Superior temporal gyrus (tissue), 1 donor: ENCODE measurements at regions not wholly inside any gene's neighbourhood (a gene's known extent, or its start where the extent isn't known, plus 50 kb on each side); places are given as distances from the start of the nearest gene placed in this dataset.

ENCODE experiments used
- DNase-seq: peaks from one replicate; pipeline ENCODE4 v3.0.0-alpha.2; 2016; ENCODE audit errors: extremely low spot score

DNA sequence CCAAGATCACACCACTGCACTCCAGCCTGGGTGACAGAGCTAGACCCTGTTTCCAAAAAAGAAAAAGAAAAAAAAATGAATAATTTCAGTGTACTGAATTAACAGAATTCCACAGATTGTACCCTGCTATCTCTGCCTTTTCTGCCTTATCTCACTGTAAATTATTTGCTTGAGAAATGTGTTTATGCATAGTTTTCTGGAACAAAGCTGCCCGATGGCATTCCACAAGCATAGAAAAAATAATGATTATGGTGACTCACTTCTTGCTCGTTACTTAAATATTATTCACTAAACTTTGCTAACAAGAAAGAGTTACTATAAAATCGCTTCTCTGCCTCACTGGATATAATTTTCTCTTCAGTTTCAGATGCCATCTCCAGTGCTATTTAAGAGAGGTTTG, 88.7 kb upstream of the FAM169A start:
- no peak for DNase-seq

DNA sequence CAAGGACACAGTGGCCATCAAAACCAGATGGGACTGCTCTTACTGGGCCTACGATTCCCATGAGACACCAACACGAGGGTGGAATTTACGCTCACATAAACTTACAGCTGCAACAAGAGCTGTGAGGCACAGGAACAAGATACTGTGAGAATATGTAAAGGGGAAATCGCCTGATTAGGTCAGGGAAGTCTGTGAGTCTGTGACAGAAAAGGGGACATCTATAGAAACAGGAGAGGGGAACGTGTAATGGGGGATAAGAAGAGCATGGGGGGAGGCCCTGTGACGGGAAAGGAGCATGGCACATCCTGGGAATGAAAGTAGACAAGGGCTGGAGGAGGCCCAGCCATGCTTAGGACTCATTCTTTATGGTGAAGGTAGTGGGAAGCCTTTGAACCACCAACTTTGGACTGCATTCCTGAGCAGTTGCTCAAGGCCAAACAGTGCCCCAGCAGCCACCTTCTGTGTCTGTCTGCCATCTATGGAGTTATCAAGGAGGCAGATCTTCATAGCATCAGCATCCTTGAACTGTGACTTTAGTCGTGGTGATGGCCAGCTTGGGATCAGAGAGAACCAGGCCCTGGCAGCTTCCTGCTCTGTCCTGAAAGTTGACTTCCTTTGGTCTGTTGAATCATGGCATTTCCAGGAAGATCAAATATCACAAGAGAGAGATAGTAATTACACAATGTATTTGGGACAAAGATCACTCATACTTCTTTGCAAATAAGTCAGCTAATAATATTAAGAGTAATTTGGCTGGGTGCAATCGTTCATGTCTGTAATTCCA, 87.9 kb upstream of the FAM169A start:
- no peak for DNase-seq

DNA sequence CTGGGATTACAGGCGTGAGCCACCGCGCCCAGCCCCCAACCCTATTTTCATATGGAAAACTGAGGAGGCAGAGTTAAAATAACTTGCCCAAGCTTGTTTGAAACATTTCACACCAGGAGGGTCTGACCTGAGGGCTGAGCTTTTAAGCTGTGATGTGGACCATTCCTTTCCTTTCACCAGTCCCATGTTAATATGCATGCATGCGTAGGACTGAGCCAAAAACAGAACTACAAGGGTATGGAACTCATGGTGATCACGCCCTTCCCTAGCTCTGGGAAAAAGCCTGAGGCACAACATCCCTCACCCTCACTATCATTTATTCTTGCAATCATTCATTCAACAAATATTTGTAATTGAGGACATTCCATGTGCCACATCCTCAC, 87.4 kb upstream of the FAM169A start:
- DNase-seq, result no peak

DNA sequence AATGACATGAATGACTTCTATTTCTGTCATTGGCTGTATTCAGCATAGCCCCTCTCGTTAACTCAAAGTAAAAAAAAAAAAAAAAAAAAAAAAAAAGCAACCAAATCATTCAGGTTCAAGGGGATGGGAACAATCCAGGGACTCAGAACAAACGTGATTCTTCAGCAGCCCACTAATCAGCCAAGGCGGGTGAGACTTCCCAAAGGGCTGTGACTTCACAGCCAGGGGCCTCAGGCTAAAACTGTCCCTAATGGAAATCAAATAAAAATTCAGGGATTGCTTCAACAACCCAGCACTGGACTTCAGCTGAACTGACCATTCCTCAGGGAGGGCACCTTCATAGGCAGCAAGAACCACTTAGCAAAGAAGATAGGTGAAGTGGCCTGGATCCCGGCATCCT, 86.2 kb upstream of the FAM169A start:
- no peak for DNase-seq

DNA sequence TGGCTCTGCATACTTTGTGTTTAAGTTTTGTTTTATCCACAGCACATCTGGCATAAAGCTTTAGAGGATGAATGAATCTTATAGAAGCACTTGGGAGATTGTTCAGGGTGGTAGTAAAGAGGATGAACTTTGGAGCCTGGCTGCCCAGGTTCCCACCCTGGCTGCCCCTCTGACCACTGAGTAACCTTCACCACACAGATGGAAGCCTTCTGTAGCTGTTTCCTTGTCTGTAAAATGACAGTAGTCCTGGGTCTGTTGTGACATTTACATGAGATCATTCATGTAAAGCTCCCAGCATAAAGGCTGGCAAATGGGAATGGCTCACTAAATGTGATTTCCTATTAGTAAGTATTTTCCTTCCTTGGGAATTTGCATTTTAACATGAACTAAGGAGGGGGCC, 85.7 kb upstream of the FAM169A start:
- DNase-seq, result no peak

DNA sequence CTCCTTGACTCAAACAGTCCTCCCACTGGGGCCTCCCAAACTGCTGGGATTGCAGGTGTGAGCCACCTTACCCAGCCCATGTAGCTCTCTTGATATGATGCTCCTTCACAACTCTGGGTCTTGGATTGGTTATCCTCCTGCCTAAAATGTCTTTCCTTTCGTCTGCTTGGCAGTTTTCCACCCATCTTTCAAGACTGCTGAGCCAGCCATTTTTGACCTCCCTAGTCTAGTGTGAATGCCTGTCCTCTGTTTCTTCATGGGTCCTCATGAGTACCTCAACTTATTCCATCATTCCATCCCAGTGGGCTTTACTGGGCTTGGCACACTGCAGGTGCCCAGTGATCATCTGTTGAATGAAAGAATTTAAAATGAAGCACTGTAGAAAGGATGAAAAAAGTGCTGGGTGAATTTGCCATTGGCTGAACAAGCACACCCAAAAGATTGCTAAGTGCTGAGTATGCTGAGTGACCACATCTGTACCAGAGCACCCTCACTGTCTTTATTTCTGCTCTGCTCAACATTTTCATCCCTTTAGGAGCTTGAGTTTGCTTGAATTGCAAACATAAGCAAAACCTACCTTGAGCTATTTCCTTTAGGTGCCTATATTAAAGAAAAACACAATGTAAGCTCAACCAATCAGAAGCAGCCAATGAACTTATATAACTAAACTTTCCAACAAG, 84.8 kb upstream of the FAM169A start:
- DNase-seq, result no peak

DNA sequence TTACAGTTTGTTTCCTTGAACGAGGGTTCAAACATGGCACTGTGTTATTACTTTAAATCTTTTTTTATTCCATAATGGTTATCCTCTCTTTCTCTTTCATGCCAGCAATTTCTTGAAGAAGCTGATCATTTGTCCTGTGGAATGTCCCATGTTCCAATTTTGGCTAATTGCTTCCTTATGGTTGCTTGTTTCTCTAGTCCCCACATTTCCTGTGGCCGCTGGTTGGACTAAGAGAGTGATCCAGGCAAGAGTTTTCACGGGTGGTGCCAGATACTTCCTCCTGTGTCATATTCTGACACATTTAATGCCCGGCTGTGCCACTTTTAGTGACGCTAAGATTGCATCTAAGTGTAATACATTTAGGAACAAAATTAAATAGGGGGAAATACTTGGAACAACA, 83.8 kb upstream of the FAM169A start:
- DNase-seq, result no peak

DNA sequence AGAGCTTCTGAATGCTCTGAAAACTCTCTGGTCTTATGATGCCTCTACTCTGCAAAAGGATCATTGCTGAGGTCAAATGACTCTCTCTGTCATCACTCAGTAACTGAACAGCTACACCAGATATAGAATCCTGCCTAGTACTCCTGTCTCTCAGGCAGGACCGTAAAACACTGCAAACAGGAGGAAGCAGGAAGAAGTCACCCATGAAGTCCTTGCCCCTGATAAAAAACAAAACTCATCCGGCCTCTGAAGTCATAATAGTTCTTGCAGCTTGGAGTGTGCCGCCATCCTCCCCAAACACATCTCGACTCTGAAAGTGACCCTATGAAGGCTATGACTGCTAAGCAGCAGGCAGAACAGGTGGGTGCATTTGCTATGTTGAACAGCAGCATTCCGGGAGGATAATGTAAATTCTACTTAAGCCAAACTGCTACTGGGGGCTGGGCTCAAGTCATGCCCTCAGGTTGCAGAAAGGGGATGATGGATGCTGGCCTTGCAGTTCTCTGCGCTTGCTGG, 81.9 kb upstream of the FAM169A start:
- no peak for DNase-seq

DNA sequence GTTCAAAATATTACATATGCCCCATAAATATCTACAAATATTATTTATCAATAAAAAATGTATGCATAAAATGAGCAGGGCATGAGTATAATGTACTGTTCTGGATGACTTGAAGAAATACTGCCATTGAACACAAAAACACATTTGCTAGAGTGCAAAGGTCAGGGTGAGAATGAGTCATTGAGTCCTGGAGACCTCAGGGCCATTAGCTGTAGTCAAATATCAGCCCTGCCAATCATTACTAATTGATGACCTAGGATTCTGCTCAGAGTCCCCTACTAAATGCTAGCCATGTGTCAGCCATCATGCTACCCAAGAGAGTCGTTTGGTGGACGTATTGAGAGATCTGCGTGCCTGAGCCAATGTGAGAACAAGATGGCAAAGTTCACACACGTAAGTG, 80.3 kb upstream of the FAM169A start:
- DNase-seq, result no peak

DNA sequence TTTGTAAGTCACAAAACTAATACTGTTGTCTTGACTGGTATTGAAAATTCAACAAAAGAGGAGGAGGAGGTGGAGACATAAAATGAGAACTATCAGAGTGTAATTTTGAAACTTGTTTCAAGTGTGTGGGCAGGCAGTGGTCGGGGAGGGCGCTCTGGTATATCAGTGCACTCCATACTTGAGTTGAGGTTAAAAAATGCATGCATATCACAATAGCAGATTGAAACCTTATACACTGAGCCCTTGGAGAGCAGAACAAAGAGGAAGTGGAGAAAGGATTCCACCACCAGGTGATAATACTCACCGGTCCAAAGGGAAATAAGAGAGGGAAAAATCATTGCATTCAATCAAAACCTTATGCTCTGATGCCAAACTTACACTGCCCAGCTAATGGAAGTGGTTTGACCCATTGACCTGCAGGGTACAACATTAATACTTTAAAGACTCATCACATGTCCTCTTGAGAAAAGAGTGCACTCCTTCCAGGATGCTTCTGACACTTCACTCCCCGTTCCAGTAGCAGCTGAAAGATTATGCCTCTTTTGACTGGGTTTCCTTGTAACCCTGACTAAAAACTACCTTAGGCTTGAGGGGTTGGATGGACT, 79.5 kb upstream of the FAM169A start:
- DNase-seq, result no peak

DNA sequence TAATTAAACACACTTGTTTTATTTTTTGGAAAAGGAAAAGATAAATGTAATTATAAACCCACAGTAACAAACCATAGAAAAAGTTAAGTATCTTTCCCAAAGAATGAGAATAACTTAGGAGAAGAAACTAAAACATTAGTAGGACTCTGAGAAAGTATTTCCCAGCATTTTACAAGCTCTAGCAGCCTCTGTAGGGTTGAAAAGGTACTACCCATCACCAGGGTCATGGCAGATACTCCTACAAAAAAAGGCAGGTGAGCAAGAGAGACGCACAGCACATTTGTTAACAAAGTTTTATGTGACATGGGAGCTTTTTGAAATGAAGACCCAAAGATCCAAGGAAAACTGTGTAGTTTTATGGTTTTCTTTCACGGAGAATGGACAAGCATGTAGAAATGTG, 77.7 kb upstream of the FAM169A start:
- no peak for DNase-seq

DNA sequence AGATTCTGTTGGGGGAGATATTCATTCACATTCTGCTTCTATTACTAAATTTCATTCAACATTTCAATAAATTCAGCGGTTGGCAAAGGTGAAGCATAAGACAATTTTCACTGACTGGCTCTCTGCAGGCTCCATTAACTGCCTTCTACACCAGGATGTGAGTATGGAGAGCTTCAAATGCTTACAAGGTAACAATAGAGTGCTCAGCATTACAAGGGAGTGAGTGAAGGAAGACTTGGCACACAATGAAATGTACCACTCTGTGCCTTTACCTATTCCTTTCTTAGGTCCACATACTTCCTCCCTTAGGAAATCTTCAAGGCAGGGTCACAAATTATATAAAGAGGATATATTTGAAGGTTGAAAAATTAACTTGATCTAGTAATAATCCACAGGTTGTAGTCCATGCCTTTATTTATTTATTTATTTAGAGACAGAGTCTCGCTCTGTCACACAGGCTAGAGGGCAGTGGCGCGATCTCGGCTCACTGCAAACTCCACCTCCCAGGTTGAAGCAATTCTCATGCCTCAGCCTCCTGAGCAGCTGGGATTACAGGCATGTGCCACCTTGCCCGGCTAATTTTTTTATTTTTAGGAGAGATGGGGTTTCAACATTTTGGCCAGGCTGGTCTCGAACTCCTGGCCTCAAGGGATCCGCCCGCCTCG, 76.6 kb upstream of the FAM169A start:
- DNase-seq, result no peak

DNA sequence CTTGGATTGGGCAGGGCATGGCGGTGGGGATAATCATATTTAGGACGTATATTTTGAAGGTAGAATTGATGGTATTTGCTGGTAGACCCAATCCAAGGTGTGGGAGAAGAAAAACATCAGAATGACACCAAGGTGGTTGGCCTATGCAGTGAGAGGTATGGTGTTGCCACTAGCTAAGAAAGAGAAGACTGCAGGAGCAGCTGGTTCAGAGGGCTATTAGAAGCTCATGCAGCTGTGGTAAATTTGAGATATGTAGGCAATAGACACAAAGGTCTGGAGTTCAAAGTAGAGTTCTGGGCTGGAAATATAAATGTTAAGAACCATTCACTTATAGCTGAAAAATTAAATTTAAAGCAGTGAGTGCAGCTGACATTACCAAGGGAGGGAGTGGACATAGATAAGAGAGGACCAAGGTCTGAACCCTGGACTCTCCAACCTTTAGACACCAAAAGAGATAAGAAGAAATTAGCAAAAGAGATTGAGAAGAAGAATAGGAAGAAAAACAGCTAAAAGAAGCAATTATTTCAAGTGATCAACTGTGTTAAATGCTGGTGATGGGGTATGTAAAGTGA, 74.7 kb upstream of the FAM169A start:
- DNase-seq, result no peak

DNA sequence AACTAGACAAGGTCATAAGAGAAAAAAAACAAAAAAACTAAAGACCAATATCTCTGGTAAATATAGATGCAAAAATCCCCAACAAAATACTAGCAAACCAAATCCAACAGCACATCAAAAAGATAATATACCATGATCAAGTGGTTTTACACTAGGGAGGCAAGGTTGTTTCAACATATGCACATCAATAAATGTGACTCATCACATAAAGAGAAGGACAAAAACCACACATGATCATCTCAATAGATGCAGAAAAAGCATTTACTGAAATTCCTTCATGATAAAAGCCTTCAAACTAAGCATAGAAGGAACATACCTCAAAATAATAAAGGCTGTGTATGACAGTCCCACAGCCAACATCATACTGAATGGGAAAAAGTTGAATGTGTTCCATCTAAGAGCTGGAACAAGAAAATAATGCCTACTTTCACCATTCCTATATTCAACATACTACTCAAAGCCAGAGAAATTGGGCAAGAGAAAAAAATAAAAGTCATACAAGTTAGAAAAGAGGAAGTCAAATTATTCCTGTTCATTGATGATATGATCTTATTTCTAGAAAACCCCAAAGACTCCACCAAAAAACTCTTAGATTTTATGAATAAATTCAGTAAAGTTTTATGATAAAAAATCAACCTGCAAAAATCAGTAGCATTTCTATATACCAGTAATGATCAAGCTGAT, 72.2 kb upstream of the FAM169A start:
- DNase-seq, result no peak

DNA sequence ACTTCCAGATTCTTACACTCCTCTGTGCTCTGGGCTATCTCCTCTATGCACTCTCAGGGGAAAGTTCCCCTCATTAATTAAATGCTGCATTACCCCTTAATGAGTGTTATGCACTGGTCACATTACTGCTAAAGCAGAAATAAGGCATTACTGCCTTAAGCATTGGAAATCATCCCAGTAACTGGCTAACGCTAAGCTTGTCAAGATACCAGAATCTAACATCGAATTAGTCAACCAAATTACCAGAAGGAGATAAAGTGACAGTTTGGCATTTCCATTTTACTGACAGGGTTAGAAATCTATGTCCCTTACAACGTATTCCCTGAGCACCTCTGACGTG, 69.5 kb upstream of the FAM169A start:
- DNase-seq, result no peak

DNA sequence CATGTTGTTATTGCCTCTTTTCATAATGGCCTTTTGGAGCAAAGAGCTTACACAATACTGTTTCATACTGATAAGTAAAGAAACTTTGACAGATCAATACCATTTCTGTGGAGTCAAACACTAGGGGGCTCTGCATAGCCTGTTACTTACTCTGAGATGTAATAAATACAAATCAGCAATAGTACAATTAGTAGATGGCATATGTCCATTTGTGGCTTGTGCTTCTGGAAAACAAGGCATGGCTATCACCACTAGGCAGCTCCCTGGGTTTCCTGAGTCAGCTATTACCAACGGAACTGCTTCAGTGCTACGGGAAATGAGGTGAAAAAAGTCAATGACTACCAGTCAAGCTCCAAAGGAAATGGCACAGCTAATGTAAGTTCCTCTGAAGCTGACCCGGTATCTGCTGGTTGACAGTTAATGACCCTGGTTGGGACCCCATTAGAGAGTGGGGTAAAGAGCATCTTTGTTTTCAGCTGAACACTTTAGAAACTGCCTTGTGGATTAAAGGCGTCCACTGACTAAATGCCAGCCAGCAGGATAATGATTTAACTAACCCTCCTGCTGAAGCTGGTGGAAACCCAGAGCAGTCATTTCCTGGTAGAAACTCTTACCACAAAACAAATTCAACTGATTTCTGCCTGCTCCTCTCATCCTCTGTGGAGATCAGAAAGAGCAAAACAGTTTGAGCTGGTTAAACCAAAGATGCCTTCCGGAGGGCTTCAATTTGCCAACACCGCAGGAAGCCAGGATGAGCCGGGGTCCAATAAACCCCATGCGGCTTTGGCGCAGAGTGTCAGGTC, 69.0 kb upstream of the FAM169A start:
- peak; percentile 46 for DNase-seq

DNA sequence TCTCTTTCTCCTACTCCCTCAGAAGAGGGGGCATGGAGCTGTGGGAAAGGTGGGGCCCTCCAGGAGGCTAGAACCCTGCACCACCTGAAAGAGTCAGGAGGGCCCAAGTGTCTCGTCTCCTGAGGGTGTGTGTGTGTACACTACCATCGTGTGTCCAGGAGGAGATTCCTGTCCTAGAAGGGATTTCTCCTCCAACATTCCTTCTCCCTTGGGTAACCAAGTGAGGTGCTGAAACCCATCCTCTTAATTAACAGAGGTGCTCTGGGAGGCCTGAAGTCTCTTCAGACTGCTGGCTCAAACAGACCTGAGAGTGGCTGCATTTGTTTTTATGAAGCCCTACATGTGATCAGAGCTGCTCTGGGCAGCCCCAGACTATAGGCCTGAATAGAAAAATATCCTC, 61.1 kb upstream of the FAM169A start:
- DNase-seq, result no peak

DNA sequence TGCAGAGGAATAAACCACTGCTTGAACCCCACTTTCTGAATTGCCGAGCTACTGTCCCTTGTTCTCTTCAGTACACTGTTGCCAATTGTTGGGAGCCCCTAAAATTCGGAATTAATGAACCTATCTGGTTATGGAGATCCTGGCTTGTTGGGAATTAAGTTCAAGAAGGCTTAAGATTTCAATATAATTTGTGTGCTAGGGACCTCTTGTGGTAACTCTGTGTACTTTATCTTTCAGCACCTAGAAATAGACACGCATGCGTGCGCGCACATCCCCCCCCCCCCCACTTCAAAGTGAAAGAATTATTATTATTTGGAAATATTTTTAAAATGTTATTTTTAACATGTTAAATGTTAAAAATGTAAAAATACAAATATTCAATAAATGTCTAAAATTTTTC, 53.3 kb upstream of the FAM169A start:
- DNase-seq, result peak; percentile 84

DNA sequence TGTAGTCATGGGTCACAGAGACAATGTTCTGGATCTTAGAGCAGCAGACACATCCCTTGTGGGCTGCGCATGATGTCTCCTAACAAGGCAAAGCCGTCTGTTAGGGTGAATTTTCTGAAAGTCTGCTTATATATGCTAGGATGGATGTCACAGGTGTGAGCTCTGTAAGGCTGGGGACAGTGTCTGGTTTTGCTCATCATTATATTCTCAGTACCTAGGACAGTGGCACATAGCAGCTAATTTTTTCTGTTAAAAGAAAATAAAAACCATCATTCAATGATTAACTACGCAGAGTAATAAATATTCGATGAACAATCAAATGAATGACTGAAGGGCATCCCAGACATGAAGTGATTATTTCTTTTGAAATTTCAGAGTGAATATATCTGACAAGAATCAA, 52.9 kb upstream of the FAM169A start:
- no peak for DNase-seq

DNA sequence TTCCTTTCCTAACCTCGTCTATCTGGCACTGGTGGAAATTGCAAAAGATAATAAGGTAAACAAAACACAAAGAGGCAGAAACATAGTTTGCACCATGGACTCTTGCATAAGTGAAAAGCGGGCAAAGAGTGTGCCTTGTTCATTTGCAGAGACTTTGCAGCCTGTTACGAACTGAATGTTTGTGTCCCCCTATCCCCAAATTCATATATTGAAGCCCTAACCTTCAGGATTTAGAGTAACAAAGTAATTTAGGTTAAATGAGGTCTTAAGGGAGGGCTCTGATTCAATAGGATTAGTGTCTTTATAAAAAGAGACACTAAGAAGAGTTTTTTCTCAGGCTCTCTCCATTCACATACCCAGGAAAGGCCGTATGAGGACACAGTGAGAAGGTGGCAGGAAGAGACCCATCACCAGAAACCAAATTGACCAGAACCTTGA, 52.1 kb upstream of the FAM169A start:
- DNase-seq, result no peak
